Loucy (cell line): ENCODE measurements at regions not wholly inside any gene's neighbourhood (a gene's known extent, or its start where the extent isn't known, plus 50 kb on each side); places are given as distances from the start of the nearest gene placed in this dataset.

ENCODE experiments used
- H2AFZ ChIP-seq: fragments of 200-600 bp; sonication (generic); 2 replicates; pipeline ENCODE4 v1.6.0; 2016; ENCODE audit warnings: antibody characterized with exemption, mild to moderate bottlenecking, low read length, moderate library complexity
- H3F3A ChIP-seq: fragments of 200-600 bp; 2 replicates; pipeline ENCODE4 v1.6.0; 2016; ENCODE audit warnings: antibody characterized with exemption, low read depth, mild to moderate bottlenecking
- H3K27me3 ChIP-seq: fragments of 200-600 bp; sonication (generic); 2 replicates; pipeline ENCODE4 v1.6.1; 2014; ENCODE audit warnings: low read length, mild to moderate bottlenecking; ENCODE audit not compliant: insufficient read depth, poor library complexity, severe bottlenecking
- H3K36me3 ChIP-seq: fragments of 200-600 bp; sonication (generic); 2 replicates; pipeline ENCODE4 v1.6.1; 2016; ENCODE audit warnings: low read length; ENCODE audit not compliant: insufficient read depth
- H3K4me1 ChIP-seq: fragments of 200-600 bp; sonication (generic); 2 replicates; pipeline ENCODE4 v1.5.1; 2014; ENCODE audit warnings: low read length, mild to moderate bottlenecking; ENCODE audit not compliant: insufficient read depth, poor library complexity, severe bottlenecking
- H3K4me2 ChIP-seq: fragments of 200-600 bp; sonication (generic); 2 replicates; pipeline ENCODE4 v1.6.0; 2014; ENCODE audit warnings: antibody characterized with exemption, low read length, low read depth, mild to moderate bottlenecking; ENCODE audit not compliant: poor library complexity, severe bottlenecking
- H3K4me3 ChIP-seq: fragments of 200-600 bp; sonication (generic); 2 replicates; pipeline ENCODE4 v1.5.1; 2014; ENCODE audit warnings: low read length, mild to moderate bottlenecking, mixed read lengths; ENCODE audit not compliant: poor library complexity, severe bottlenecking
- H3K79me2 ChIP-seq: fragments of 200-600 bp; sonication (generic); 2 replicates; pipeline ENCODE4 v1.6.1; 2014; ENCODE audit warnings: low read length; ENCODE audit not compliant: insufficient read depth
- H3K9ac ChIP-seq: fragments of 200-600 bp; sonication (generic); 2 replicates; pipeline ENCODE4 v1.6.0; 2014; ENCODE audit warnings: mild to moderate bottlenecking, low read depth, low read length, moderate library complexity; ENCODE audit not compliant: poor library complexity, severe bottlenecking
- H3K9me2 ChIP-seq: fragments of 200-600 bp; sonication (generic); replicated peaks from 2 replicates; pipeline ENCODE4 v1.6.1; 2016; ENCODE audit warnings: low read depth, low read length, mixed read lengths
- H3K9me3 ChIP-seq: fragments of 200-600 bp; sonication (generic); 2 replicates; pipeline ENCODE4 v1.6.1; 2014; ENCODE audit warnings: mild to moderate bottlenecking, antibody characterized with exemption, low read length, low read depth; ENCODE audit not compliant: insufficient read depth
- H4K20me1 ChIP-seq: fragments of 200-600 bp; sonication (generic); 2 replicates; pipeline ENCODE4 v1.6.0; 2014; ENCODE audit warnings: antibody characterized with exemption, low read length, mild to moderate bottlenecking; ENCODE audit not compliant: insufficient read depth, poor library complexity, severe bottlenecking
- EZH2phosphoT487 ChIP-seq: fragments of 200-600 bp; IDR thresholded peaks from 2 replicates; pipeline ENCODE4 v1.6.1; 2018; ENCODE audit warnings: antibody characterized with exemption, mild to moderate bottlenecking, moderate library complexity, borderline replicate concordance
- TF ChIP-seq, protein P1 (sequence below): fragments of 200-600 bp; sonication (generic); conservative IDR thresholded peaks from 2 replicates; pipeline ENCODE4 v1.5.1; 2014; ENCODE audit warnings: mild to moderate bottlenecking, antibody characterized with exemption, low read length

GRCh38 chr10:128859738-128860386 is 607.2 kb upstream of the MGMT start:
- Histone ChIP-seq H3K36me3 (no peaks in the 10 kb centered on the region), H3K4me3 (no peak overlapping the region), H3K9me2 (no peaks in the 10 kb centered on the region), H3K4me1 (no peaks in the 10 kb centered on the region), H3K4me2 (no peak overlapping the region), H3F3A (no peaks in the 10 kb centered on the region), H3K27me3 (no peaks in the 10 kb centered on the region), H3K79me2 (no peaks in the 10 kb centered on the region), H4K20me1 (no peaks in the 10 kb centered on the region), H3K9ac (no peak overlapping the region), H3K9me3 (no peaks in the 10 kb centered on the region), H2AFZ (no peak overlapping the region)
- TF ChIP-seq EZH2phosphoT487 = no peak
- TF ChIP-seq, protein P1, sequence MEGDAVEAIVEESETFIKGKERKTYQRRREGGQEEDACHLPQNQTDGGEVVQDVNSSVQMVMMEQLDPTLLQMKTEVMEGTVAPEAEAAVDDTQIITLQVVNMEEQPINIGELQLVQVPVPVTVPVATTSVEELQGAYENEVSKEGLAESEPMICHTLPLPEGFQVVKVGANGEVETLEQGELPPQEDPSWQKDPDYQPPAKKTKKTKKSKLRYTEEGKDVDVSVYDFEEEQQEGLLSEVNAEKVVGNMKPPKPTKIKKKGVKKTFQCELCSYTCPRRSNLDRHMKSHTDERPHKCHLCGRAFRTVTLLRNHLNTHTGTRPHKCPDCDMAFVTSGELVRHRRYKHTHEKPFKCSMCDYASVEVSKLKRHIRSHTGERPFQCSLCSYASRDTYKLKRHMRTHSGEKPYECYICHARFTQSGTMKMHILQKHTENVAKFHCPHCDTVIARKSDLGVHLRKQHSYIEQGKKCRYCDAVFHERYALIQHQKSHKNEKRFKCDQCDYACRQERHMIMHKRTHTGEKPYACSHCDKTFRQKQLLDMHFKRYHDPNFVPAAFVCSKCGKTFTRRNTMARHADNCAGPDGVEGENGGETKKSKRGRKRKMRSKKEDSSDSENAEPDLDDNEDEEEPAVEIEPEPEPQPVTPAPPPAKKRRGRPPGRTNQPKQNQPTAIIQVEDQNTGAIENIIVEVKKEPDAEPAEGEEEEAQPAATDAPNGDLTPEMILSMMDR = peak; percentile 93

GRCh38 chr10:128860574-128860973 is 606.5 kb upstream of the MGMT start:
- Histone ChIP-seq H3K4me2 (no peak overlapping the region), H3K27me3 (no peaks in the 10 kb centered on the region), H3K36me3 (no peaks in the 10 kb centered on the region), H3K4me1 (no peaks in the 10 kb centered on the region), H3K9me3 (no peaks in the 10 kb centered on the region), H4K20me1 (no peaks in the 10 kb centered on the region), H3K9me2 (no peaks in the 10 kb centered on the region), H3K4me3 (no peak overlapping the region), H3F3A (no peaks in the 10 kb centered on the region), H3K9ac (no peak overlapping the region), H2AFZ (no peak overlapping the region), H3K79me2 (no peaks in the 10 kb centered on the region)
- TF ChIP-seq, protein P1 = no peak
- TF ChIP-seq EZH2phosphoT487 = no peak

DNA sequence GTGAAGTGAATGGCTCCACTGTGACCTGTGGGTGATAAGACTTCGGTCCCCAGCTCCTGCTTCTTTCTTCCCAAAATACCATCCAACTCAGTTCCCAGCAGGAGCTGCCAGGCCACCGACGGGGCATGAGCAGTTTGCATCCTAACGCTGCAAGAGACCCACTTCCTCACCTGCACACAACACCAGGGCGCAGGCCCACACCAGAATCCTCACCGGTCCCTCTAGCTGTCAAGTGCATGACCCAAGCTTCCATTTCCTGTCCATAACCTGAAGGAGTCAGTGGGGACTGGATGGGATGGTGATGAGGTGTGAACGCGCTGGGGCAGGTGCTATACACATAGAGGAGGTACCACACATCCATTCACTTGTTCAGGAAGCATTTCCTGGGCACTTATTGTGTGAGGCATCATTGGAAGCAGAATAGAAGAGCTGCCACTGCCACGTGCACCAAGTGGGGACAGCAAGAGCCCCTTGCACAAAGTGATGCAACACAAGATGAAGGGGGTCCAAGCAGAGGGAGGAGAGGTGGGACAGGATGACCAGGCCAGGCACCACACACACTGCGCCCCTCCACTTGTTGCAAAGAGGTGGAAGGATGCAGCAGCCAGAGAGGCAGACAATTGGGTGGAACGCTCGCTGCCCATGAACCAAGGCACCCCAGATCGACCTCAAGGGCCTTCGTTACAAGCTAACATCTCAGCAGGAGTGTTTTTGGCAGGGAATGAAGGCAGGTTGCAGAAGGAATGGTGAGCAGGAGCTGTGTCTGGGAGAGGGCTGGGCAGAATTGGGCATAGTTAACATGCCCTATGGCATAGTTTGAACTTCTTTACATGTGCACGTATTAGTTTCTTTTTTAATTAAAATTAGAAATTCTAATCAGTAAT is 605.8 kb upstream of the MGMT start:
- Histone ChIP-seq H3K36me3 (no peaks in the 10 kb centered on the region), H3K9me2 (no peaks in the 10 kb centered on the region), H3F3A (no peaks in the 10 kb centered on the region), H3K9me3 (no peaks in the 10 kb centered on the region), H3K4me2 (no peak overlapping the region), H3K4me3 (no peak overlapping the region), H3K9ac (no peak overlapping the region), H3K27me3 (no peaks in the 10 kb centered on the region), H3K4me1 (no peaks in the 10 kb centered on the region), H2AFZ (no peak overlapping the region), H4K20me1 (no peaks in the 10 kb centered on the region), H3K79me2 (no peaks in the 10 kb centered on the region)
- TF ChIP-seq EZH2phosphoT487 = no peak
- TF ChIP-seq, protein P1 = no peak
